HUES48 (cell line): ENCODE measurements at regions not wholly inside any gene's neighbourhood (a gene's known extent, or its start where the extent isn't known, plus 50 kb on each side); places are given as distances from the start of the nearest gene placed in this dataset.
"Not testable (repeated sequence)": the region's sequence is repeated elsewhere in the genome, so short reads cannot be mapped to it uniquely, and the experiment has no call there.

ENCODE experiments used
- H3K27ac ChIP-seq: one replicate; pipeline ENCODE4 v1.7.0; 2013; ENCODE audit warnings: low read depth, low read length, inconsistent platforms
- H3K27me3 ChIP-seq: 2 replicates; pipeline ENCODE4 v1.6.1; 2013; ENCODE audit warnings: mild to moderate bottlenecking, low read length; ENCODE audit not compliant: control insufficient read depth, insufficient read depth
- H3K36me3 ChIP-seq: 2 replicates; pipeline ENCODE4 v1.6.1; 2013; ENCODE audit warnings: low read length; ENCODE audit not compliant: control insufficient read depth, insufficient read depth
- H3K4me1 ChIP-seq: 2 replicates; pipeline ENCODE4 v1.6.1; 2013; ENCODE audit warnings: mild to moderate bottlenecking, low read length; ENCODE audit not compliant: control insufficient read depth, insufficient read depth
- H3K4me3 ChIP-seq: 2 replicates; pipeline ENCODE4 v1.5.1; 2013; ENCODE audit warnings: mild to moderate bottlenecking, low read depth, low read length
- H3K9ac ChIP-seq: 2 replicates; pipeline ENCODE4 v1.6.1; 2013; ENCODE audit warnings: mild to moderate bottlenecking, low read depth, low read length, moderate library complexity
- H3K9me3 ChIP-seq: 2 replicates; pipeline ENCODE4 v1.6.1; 2013; ENCODE audit warnings: low read length; ENCODE audit not compliant: control insufficient read depth, insufficient read depth

DNA sequence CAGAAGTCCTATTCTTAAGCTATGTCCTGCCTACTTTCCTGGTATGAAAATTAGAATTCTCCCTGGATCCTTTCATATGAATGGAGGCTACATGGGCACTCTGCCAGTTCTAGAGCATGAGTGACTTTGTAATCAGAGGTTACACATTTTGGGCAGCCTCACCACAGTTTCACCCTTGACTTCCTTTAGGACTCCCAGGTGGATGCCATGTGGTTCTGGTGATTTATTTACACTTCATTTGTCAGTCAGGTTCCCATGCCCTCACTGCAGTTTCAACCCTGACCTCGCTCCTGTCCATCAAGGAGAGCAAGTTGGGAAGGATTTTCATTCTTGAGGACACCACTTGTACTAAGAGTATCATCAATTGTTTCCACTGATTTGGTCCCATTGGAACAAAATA is 344.4 kb upstream of the FRG2C start:
- not testable (repeated sequence) for H3K27ac ChIP-seq, H3K4me1 ChIP-seq

GRCh38 chr3:75320369-75320768 is 343.8 kb upstream of the FRG2C start:
- Histone ChIP-seq H3K27ac (no peak overlapping the region), H3K9ac (no peak overlapping the region), H3K4me1 (no peaks in the 10 kb centered on the region), H3K27me3 (no peaks in the 10 kb centered on the region), H3K4me3 (no peak overlapping the region), H3K36me3 (no peaks in the 10 kb centered on the region), H3K9me3 (no peaks in the 10 kb centered on the region)

More for the DNA sequence above, 344.4 kb upstream of the FRG2C start:
- not testable (repeated sequence) for H3K9me3 ChIP-seq, H3K36me3 ChIP-seq, H3K27me3 ChIP-seq, H3K4me3 ChIP-seq, H3K9ac ChIP-seq

DNA sequence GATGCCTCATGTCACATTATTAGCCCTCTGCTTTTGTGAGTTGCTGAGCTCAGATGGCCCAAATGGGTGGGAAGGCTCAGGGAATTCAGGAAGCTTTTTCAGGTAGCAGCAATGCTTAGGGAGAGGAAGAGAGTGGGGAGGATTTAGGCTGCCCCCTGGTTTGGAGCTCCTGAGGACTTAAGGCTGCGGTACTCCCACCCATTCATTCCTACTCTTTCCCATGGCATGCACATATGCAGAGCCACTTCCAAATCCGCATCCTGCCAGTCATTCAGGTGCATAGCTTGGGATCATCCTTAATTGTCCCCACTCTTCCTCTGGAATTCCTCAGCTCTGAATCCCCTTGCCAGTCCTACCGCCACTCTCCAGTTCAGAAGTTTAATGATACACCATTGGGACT is 343.1 kb upstream of the FRG2C start:
- Histone ChIP-seq H3K9ac (no peak overlapping the region), H3K4me3 (no peak overlapping the region), H3K4me1 (no peaks in the 10 kb centered on the region), H3K9me3 (no peaks in the 10 kb centered on the region), H3K27ac (no peak overlapping the region), H3K36me3 (no peaks in the 10 kb centered on the region), H3K27me3 (no peaks in the 10 kb centered on the region)

DNA sequence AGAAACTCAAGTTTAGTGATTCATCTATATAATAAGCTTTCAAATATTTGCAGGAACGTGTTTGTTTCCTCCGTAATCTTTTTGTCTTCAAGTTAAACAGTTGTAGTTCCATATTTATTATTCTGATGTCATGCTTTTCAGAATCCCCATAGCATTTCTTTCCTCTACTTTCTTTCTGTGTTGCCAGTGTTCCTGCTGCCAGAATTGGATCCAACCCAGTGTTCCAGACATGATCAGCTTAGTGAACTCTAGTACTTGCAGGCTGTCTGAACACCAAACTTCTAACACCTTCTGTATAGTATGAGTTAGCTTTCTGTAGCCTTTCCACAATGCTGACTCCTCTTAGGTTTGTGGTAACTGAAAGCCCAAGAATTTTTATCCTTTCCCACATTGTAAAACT is 340.2 kb upstream of the FRG2C start:
- not testable (repeated sequence) for H3K4me3 ChIP-seq, H3K4me1 ChIP-seq, H3K9me3 ChIP-seq, H3K9ac ChIP-seq, H3K27me3 ChIP-seq, H3K36me3 ChIP-seq, H3K27ac ChIP-seq

- Histone ChIP-seq H3K4me1 (no peaks in the 10 kb centered on the region), H3K36me3 (no peaks in the 10 kb centered on the region), H3K4me3 (no peak overlapping the region), H3K9ac (no peak overlapping the region), H3K27ac (no peak overlapping the region), H3K27me3 (no peaks in the 10 kb centered on the region), H3K9me3 (no peaks in the 10 kb centered on the region)
Measured at GRCh38 chr3:75325716-75326115, 338.4 kb upstream of the FRG2C start.

GRCh38 chr3:75327453-75327852 is 336.7 kb upstream of the FRG2C start:
- Histone ChIP-seq H3K9ac (no peak overlapping the region), H3K4me3 (no peak overlapping the region), H3K27me3 (no peaks in the 10 kb centered on the region), H3K9me3 (no peaks in the 10 kb centered on the region), H3K36me3 (no peaks in the 10 kb centered on the region), H3K4me1 (no peaks in the 10 kb centered on the region), H3K27ac (no peak overlapping the region)

GRCh38 chr3:75329476-75330097 is 334.5 kb upstream of the FRG2C start:
- Histone ChIP-seq H3K9me3 (no peaks in the 10 kb centered on the region), H3K27ac (no peak overlapping the region), H3K4me1 (no peaks in the 10 kb centered on the region), H3K4me3 (no peak overlapping the region), H3K9ac (no peak overlapping the region), H3K36me3 (no peaks in the 10 kb centered on the region), H3K27me3 (no peaks in the 10 kb centered on the region)

GRCh38 chr3:75330446-75330845 is 333.7 kb upstream of the FRG2C start:
- H3K36me3 ChIP-seq, H3K27ac ChIP-seq, H3K9ac ChIP-seq, H3K4me3 ChIP-seq, H3K9me3 ChIP-seq, H3K4me1 ChIP-seq, H3K27me3 ChIP-seq: not testable (repeated sequence)

- not testable (repeated sequence) for H3K36me3 ChIP-seq, H3K9me3 ChIP-seq, H3K4me1 ChIP-seq, H3K27ac ChIP-seq, H3K9ac ChIP-seq, H3K27me3 ChIP-seq, H3K4me3 ChIP-seq
Measured at GRCh38 chr3:75332090-75332489, 332.0 kb upstream of the FRG2C start.

GRCh38 chr3:75332794-75333193 is 331.3 kb upstream of the FRG2C start:
- no peak overlapping the region for H3K9ac ChIP-seq
- H3K27ac ChIP-seq: no peak overlapping the region
- H3K9me3 ChIP-seq: no peaks in the 10 kb centered on the region
- H3K36me3 ChIP-seq: no peaks in the 10 kb centered on the region
- H3K4me3 ChIP-seq: no peak overlapping the region
- no peaks in the 10 kb centered on the region for H3K4me1 ChIP-seq
- H3K27me3 ChIP-seq: no peaks in the 10 kb centered on the region

DNA sequence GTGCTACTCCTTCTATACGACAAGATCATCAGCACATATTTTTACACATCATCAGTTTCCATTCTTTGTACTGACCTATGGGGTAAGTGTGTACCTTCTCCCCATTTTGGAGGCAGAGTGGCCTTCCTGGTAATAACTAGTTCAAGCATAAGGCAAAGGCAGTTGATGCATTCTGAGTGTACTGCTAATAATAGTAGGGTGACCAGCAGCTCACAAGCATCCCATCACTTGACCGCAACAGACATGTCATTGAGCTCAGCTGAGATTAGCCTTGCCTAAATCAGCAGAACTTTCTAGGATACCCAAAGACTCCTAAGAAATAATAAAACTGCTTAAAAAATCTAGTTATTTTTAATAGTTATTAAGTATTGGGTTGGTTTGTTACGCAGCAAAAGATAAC is 329.8 kb upstream of the FRG2C start:
- H3K9ac ChIP-seq: no peak overlapping the region
- H3K27me3 ChIP-seq: no peaks in the 10 kb centered on the region
- H3K4me3 ChIP-seq: no peak overlapping the region
- no peak overlapping the region for H3K27ac ChIP-seq
- H3K36me3 ChIP-seq: no peaks in the 10 kb centered on the region
- H3K9me3 ChIP-seq: no peaks in the 10 kb centered on the region
- H3K4me1 ChIP-seq: no peaks in the 10 kb centered on the region
